HepG2 (cell line): ENCODE measurements at regions not wholly inside any gene's neighbourhood (a gene's known extent, or its start where the extent isn't known, plus 50 kb on each side); places are given as distances from the start of the nearest gene placed in this dataset.

Source experiments
- ATAC-seq: fragments of 200-7000 bp; cut with Tn5 transposase; 3 replicates; pipeline ENCODE4 v1.9.1; 2020; ENCODE audit warnings: mild to moderate bottlenecking, moderate library complexity
- BruUV-seq: library from RNA; stranded (reverse); fragments of 400-500 nt; replicated peaks from 2 replicates; lab custom pipeline; 2021; lab: Mats Ljungman, UMichigan
- CTCF ChIA-PET: fragments of 300-600 bp; formaldehyde crosslinking; extraction: SDS; loops from one replicate; lab custom pipeline; 2021; ENCODE audit warnings: low total read pairs, inconsistent platforms, low intra/inter-chr PET ratio; lab: Yijun Ruan, JAX
- POLR2A ChIA-PET: fragments of 350-600 bp; sonication (Branson Sonifier 250); formaldehyde crosslinking; loops from one replicate; lab custom pipeline; 2020; ENCODE audit warnings: antibody characterized with exemption, inconsistent platforms; lab: Yijun Ruan, JAX
- DNase-seq: peaks from one replicate; pipeline ENCODE4 v3.0.0-alpha.2; 2015; ENCODE audit warnings: low spot score
- FAIRE-seq: peaks from 3 replicates; lab custom pipeline; 2011; peaks lifted over from hg19 to GRCh38; lab: Jason Lieb, UNC
- H2AFZ ChIP-seq: one replicate; pipeline ENCODE4 v1.6.1; 2011; ENCODE audit warnings: low read length, inconsistent platforms
- H3K27ac ChIP-seq: fragments of 300-600 bp; 3 replicates; pipeline ENCODE4 v1.8.0; 2011; ENCODE audit warnings: mixed run types, mild to moderate bottlenecking, mixed read lengths, low read length, inconsistent platforms; ENCODE audit not compliant: insufficient read depth; ENCODE audit errors: extremely low read length
- H3K27me3 ChIP-seq, 2 experiments: fragments of 200-600 bp in 1 of 2; 2 replicates in 1 of 2; 3 replicates in 1 of 2; pipeline versions ENCODE4 v1.6.0 to v1.8.0; 2011; ENCODE audit warnings: low read length in 2 of 2, mild to moderate bottlenecking in 2 of 2, moderate library complexity in 2 of 2, inconsistent platforms in 1 of 2; ENCODE audit not compliant: insufficient read depth in 2 of 2, control insufficient read depth in 1 of 2
- H3K36me3 ChIP-seq, 2 experiments: fragments of 200-600 bp in 1 of 2; replicated peaks in 1 of 2; 2 replicates in 1 of 2; 3 replicates in 1 of 2; pipeline versions ENCODE4 v1.5.1 to v1.8.0; 2011; ENCODE audit warnings: low read length in 2 of 2, inconsistent platforms in 1 of 2; ENCODE audit not compliant: insufficient read depth in 2 of 2, control insufficient read depth in 1 of 2
- H3K4me1 ChIP-seq: 2 replicates; pipeline ENCODE4 v1.5.1; 2012; ENCODE audit warnings: low read length, inconsistent platforms; ENCODE audit not compliant: insufficient read depth
- H3K4me2 ChIP-seq: 2 replicates; pipeline ENCODE4 v1.6.0; 2011; ENCODE audit warnings: low read depth, low read length, inconsistent platforms
- H3K4me3 ChIP-seq, 3 experiments: fragments of 200-600 bp in 1 of 3; sonication (generic), shearing (Covaris generic) in 1 of 3; replicated peaks in 1 of 3; 2 replicates each; pipeline ENCODE4 v1.5.1; 2011 to 2016; ENCODE audit warnings: low read length in 3 of 3, inconsistent platforms in 2 of 3, low read depth in 2 of 3, mild to moderate bottlenecking in 2 of 3, control low read depth in 1 of 3, mixed read lengths in 1 of 3; ENCODE audit not compliant: insufficient read depth in 1 of 3
- H3K79me2 ChIP-seq: one replicate; pipeline ENCODE4 v1.6.1; 2011; ENCODE audit warnings: low read length, inconsistent platforms; ENCODE audit not compliant: insufficient read depth
- H3K9ac ChIP-seq: 2 replicates; pipeline ENCODE4 v1.6.0; 2011; ENCODE audit warnings: mild to moderate bottlenecking, low read depth, low read length, inconsistent platforms; ENCODE audit not compliant: insufficient read depth
- H3K9me3 ChIP-seq: 2 replicates; pipeline ENCODE4 v1.5.1; 2012; ENCODE audit warnings: mild to moderate bottlenecking, low read length
- H4K20me1 ChIP-seq: 2 replicates; pipeline ENCODE4 v1.6.0; 2011; ENCODE audit warnings: inconsistent platforms, mild to moderate bottlenecking, low read length, moderate library complexity; ENCODE audit not compliant: insufficient read depth
- HIC2 ChIP-seq: sonication (generic); formaldehyde crosslinking; IDR thresholded peaks from 2 replicates; pipeline ENCODE4 v1.9.0; 2022; ENCODE audit warnings: low read depth, missing genetic modification reagents
- HOXD1 ChIP-seq: sonication (generic); formaldehyde crosslinking; IDR thresholded peaks from 2 replicates; pipeline ENCODE4 v1.5.0; 2020; ENCODE audit warnings: missing genetic modification reagents
- MXD4 ChIP-seq: IDR thresholded peaks from 2 replicates; pipeline ENCODE4 v1.6.1; 2016; ENCODE audit warnings: mild to moderate bottlenecking, missing biosample characterization, missing genetic modification reagents
- NCOR1 ChIP-seq: fragments of 200-600 bp; sonication (generic); IDR thresholded peaks from 2 replicates; pipeline ENCODE4 v1.7.0; 2017; ENCODE audit warnings: antibody characterized with exemption, low read length, borderline replicate concordance
- RFX1 ChIP-seq: fragments of 450-650 bp; IDR thresholded peaks from 2 replicates; pipeline ENCODE4 v1.6.1; 2017
- XRCC5 ChIP-seq: fragments of 200-400 bp; formaldehyde crosslinking; optimal IDR thresholded peaks from 2 replicates; pipeline ENCODE3; 2017; ENCODE audit warnings: mild to moderate bottlenecking, low read length
- ZBTB1 ChIP-seq: sonication (generic); formaldehyde crosslinking; IDR thresholded peaks from 2 replicates; pipeline ENCODE4 v1.4.0; 2020; ENCODE audit warnings: missing genetic modification reagents, borderline replicate concordance
- ZBTB20 ChIP-seq: sonication (generic); formaldehyde crosslinking; IDR thresholded peaks from 2 replicates; pipeline ENCODE4 v1.8.1; 2023; ENCODE audit warnings: missing genetic modification reagents, low read depth, mild to moderate bottlenecking, borderline replicate concordance
- ZBTB7B ChIP-seq: sonication (generic); formaldehyde crosslinking; IDR thresholded peaks from 2 replicates; pipeline ENCODE4 v1.4.0; 2020; ENCODE audit warnings: missing genetic modification reagents
- ZNF256 ChIP-seq: sonication (generic); formaldehyde crosslinking; conservative IDR thresholded peaks from 2 replicates; pipeline ENCODE4 v1.4.0; 2020; ENCODE audit warnings: missing genetic modification reagents
- ZNF260 ChIP-seq: sonication (generic); formaldehyde crosslinking; IDR thresholded peaks from 2 replicates; pipeline ENCODE4 v1.4.0; 2020; ENCODE audit warnings: missing genetic modification reagents, low read depth, mild to moderate bottlenecking, borderline replicate concordance
- ZNF282 ChIP-seq: fragments of 450-650 bp; IDR thresholded peaks from 2 replicates; pipeline ENCODE4 v1.6.1; 2018; ENCODE audit not compliant: partially characterized antibody
- ZNF33B ChIP-seq: sonication (generic); formaldehyde crosslinking; IDR thresholded peaks from 2 replicates; pipeline ENCODE4 v1.5.1; 2020; ENCODE audit warnings: mild to moderate bottlenecking, missing genetic modification reagents
- ZNF468 ChIP-seq: sonication (generic); formaldehyde crosslinking; IDR thresholded peaks from 2 replicates; pipeline ENCODE4 v1.8.0; 2022; ENCODE audit warnings: mild to moderate bottlenecking, moderate library complexity, missing genetic modification reagents
- ZNF605 ChIP-seq: sonication (generic); formaldehyde crosslinking; IDR thresholded peaks from 2 replicates; pipeline ENCODE4 v1.8.0; 2022; ENCODE audit warnings: mild to moderate bottlenecking, missing genetic modification reagents
- ZNF678 ChIP-seq: sonication (generic); formaldehyde crosslinking; IDR thresholded peaks from 2 replicates; pipeline ENCODE4 v1.4.0; 2020; ENCODE audit warnings: mild to moderate bottlenecking, missing genetic modification reagents
- ZNF737 ChIP-seq: sonication (generic); formaldehyde crosslinking; IDR thresholded peaks from 2 replicates; pipeline ENCODE4 v1.5.0; 2020; ENCODE audit warnings: missing genetic modification reagents, mild to moderate bottlenecking, borderline replicate concordance
- WGBS: methylation state at CpG from one replicate; pipeline ENCODE4 v1.1.6; 2017; ENCODE audit warnings: low lambda C conversion rate; 5-methylcytosine and 5-hydroxymethylcytosine counted together
- in situ Hi-C: cut with HindIII; loops from 2 replicates; pipeline ENCODE4 v1.10.0; 2017; ENCODE audit warnings: low pct_unique_long_range_greater_than_20kb; ENCODE audit not compliant: extremely low pct_ligation_motif_present
- intact Hi-C: fragments of 100-400 bp; cut with micrococcal nuclease; formaldehyde crosslinking; loops from one replicate; pipeline ENCODE4 v1.10.0; 2022; ENCODE audit not compliant: unreplicated experiment

- Histone ChIP-seq H3K27ac (no peak overlapping the region), H3K9ac (no peak overlapping the region), H3K4me1 (no peaks in the 10 kb centered on the region), H2AFZ (no peak overlapping the region), H3K4me3 (no peak overlapping the region), H3K79me2 (no peaks in the 10 kb centered on the region), H3K27me3 (no peaks in the 10 kb centered on the region), H3K36me3 (no peaks in the 10 kb centered on the region), H4K20me1 (no peaks in the 10 kb centered on the region), H3K9me3 (no peaks in the 10 kb centered on the region), H3K4me2 (no peak overlapping the region)
- intact Hi-C loops: no loop called here
- POLR2A ChIA-PET: no interaction called here
- DNase-seq (no peak), ATAC-seq (no peak), FAIRE-seq (no peak)
- in situ Hi-C loops: no loop called here
- CTCF ChIA-PET: no interaction called here
- no peak for TF ChIP-seq ZNF605 (CRISPR knock-in tag)
- no peak for TF ChIP-seq XRCC5
- TF ChIP-seq ZBTB1 (CRISPR knock-in tag): no peak
- TF ChIP-seq HOXD1 (CRISPR knock-in tag): no peak
- TF ChIP-seq NCOR1: no peak
- TF ChIP-seq ZBTB7B (CRISPR knock-in tag): no peak
- no peak for TF ChIP-seq ZNF260 (CRISPR knock-in tag)
- TF ChIP-seq RFX1: no peak
- TF ChIP-seq ZNF737 (CRISPR knock-in tag): no peak
- no peak for TF ChIP-seq ZBTB20 (CRISPR knock-in tag)
- TF ChIP-seq ZNF678 (CRISPR knock-in tag): no peak
- TF ChIP-seq ZNF33B (CRISPR knock-in tag): no peak
- TF ChIP-seq ZNF282: no peak
- no peak for TF ChIP-seq ZNF256 (CRISPR knock-in tag)
- no peak for TF ChIP-seq HIC2
- TF ChIP-seq ZNF468 (CRISPR knock-in tag): no peak
- no peak for TF ChIP-seq MXD4 (CRISPR knock-in tag)
- WGBS: 1% methylated on average over 3 of the region's 3 CpGs
- no TSS peak for BruUV-seq
Observed at GRCh38 chr3:153008226-153008625, 153.8 kb upstream of the RAP2B start.
